Hepatic stellate cell (primary cell): ENCODE measurements at regions not wholly inside any gene's neighbourhood (a gene's known extent, or its start where the extent isn't known, plus 50 kb on each side); places are given as distances from the start of the nearest gene placed in this dataset.

Experiments used
- DNase-seq: peaks from one replicate; pipeline ENCODE4 v3.0.0; 2011; ENCODE audit warnings: low spot score

GRCh38 chr5:73339051-73339575 is 109.5 kb downstream of the FOXD1 start:
- DNase-seq, result no peak

- peak; percentile 74 for DNase-seq
These were observed 110.1 kb downstream of the FOXD1 start for GRCh38 chr5:73338256-73339050.

GRCh38 chr5:73337586-73338255 is 110.9 kb downstream of the FOXD1 start:
- no peak for DNase-seq

- no peak for DNase-seq
These were observed 112.2 kb downstream of the FOXD1 start for GRCh38 chr5:73336366-73336765.

GRCh38 chr5:73333944-73334703 is 114.5 kb downstream of the FOXD1 start:
- DNase-seq, result no peak

DNA sequence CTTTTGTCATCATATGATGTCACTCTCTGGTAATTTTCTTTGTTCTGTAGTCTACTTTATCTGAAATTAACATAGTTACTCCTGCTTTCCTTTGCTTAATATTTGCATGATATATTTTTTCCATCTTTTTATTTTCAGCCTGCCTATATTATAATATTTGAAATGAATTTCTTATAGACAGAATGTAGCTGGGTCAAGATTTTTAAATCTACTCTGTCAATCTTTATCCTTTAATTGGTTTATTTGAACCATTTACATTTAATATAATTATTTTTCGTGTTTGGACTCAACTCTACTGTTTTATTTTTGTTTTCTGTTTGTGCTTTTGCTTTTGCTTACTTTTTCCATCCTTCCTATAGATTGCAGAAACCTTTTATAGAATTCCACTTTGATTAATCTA is 118.0 kb downstream of the FOXD1 start:
- DNase-seq, result no peak

GRCh38 chr5:73328640-73329039 is 119.9 kb downstream of the FOXD1 start:
- DNase-seq, result no peak

DNA sequence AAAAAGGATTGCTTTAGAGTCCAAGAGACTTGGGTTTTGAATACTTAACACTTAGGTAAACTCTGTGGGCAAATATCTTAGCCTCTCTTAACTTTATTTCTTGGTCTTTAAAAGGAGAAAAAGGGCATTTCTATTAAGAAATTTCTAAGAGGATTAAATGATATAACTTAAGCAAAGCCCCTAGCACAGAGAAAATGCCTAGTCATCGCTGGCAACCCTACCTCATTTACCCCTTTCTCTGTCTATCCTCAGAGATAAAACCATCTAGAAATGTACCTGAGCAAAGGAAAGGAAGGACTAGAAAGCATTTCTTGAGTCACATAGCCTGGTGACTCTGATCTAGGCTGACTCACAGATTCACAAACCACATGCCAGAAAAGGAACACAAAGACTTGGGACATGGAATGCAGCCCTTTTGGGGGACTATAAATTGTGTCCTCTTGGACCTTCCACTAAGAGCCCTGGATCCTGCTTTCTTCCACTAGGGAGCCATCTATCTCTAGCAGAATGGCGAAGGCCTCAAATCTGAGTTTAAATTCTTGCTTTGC is 120.6 kb downstream of the FOXD1 start:
- no peak for DNase-seq

GRCh38 chr5:73325546-73325945 is 123.0 kb downstream of the FOXD1 start:
- DNase-seq, result no peak

DNA sequence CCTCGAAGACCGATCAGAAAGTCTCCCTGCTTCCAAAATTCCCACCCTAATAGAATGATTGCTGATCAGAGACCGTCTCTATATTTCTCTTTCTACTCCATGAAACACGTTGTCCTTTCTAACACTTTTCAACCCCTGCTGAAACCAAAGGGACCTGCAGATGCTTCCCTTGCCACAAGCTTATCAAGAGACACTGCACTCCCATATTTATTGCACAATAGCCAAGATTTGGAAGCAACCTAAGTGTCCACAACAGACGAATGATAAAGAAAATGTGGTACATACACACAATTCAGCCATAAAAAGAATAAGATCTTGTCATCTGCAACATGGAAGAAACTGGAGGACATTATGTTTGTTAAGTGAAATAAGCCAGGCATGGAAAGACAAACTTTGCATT is 125.1 kb downstream of the FOXD1 start:
- no peak for DNase-seq

- DNase-seq, result no peak
These were observed 126.0 kb downstream of the FOXD1 start for GRCh38 chr5:73322437-73323076.

DNA sequence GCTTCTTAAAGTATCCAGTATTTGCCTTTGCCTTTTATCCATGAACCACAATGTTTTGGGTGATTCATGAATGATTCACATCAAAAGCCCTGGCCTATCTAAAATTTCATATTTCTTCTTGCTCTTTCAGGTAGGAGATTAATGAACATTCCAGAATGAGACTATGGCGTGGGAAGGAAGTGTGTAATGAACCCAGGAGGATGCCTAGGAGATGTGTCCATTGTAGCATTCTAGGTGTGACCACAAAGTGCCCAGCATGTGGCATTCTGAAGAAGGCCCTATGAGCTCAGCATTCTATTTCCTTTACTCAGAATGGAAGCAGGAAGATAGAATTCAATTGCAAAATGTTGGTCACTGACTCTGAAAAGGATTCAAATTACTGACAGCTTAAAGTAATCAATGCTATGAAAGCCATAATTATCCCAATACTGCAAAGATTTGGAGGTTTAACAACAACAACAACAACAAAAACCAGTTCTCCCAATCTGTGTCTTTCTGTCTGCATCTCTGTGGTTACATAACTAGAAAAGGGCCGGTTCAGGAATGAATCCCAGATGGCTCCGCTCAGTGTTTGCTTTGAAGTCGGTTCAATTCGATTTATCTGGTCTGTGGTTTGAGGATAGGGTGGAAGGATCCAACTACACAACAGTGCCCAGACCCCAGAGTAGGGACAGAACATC is 126.7 kb downstream of the FOXD1 start:
- peak; percentile 50 for DNase-seq

DNA sequence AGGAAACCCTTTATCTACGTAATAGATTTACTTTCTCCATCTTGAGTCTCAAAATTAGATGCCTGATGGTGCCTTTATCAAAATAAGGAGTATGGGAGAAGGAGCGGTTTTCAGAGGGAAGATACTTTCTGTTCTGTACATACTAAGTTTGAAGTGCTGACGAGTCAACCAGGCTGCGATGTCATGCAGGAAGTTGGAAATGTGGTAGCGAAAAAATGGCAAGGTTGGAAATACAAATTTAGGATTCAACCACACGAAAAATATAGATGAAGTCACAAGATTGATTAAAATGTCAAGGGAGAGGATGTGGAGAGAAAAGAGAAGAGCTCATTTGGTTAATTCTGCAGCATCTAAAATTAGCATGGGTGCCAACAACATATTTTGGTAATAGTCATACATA is 129.5 kb downstream of the FOXD1 start:
- no peak for DNase-seq

GRCh38 chr5:73318308-73318719 is 130.3 kb downstream of the FOXD1 start:
- no peak for DNase-seq

DNA sequence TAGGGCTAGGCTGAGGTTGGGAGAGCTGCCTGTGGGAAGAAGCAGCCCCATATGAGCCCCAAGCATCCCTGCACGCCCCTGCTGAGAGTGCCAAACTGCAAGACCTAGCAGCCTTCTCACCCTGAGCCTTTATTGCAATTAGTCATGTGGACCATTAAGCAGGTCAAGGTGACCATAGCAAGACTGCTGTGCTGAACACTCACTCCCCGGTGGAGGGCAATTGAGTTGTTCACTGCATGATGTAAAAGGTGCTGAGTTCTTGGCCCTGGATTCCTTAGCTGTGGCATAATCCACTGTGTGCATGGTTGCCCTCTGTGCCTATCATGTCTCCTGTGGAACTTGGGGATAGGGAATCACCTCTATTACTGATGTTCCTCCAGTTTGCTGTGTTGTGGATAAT is 131.1 kb downstream of the FOXD1 start:
- no peak for DNase-seq

GRCh38 chr5:73314395-73315257 is 134.0 kb downstream of the FOXD1 start:
- DNase-seq, result no peak

GRCh38 chr5:73312872-73313510 is 135.6 kb downstream of the FOXD1 start:
- no peak for DNase-seq

GRCh38 chr5:73312146-73312871 is 136.3 kb downstream of the FOXD1 start:
- DNase-seq, result peak; percentile 81
